HG03469 (cell line): ENCODE measurements at regions not wholly inside any gene's neighbourhood (a gene's known extent, or its start where the extent isn't known, plus 50 kb on each side); places are given as distances from the start of the nearest gene placed in this dataset.

Experiments
- ATAC-seq: cut with Tn5 transposase; IDR thresholded peaks from one replicate; pipeline ENCODE4 v1.9.1; 2021; ENCODE audit warnings: mild to moderate bottlenecking, moderate library complexity, moderate number of reproducible peaks; ENCODE audit not compliant: unreplicated experiment

- no peak for ATAC-seq
Measured at GRCh38 chrY:8390310-8390709, 947.0 kb upstream of the TSPY4 start.

GRCh38 chrY:8393246-8393645 is 944.0 kb upstream of the TSPY4 start:
- no peak for ATAC-seq

GRCh38 chrY:8422906-8423305 is 914.4 kb upstream of the TSPY4 start:
- ATAC-seq, result no peak

- ATAC-seq, result no peak
Measured at GRCh38 chrY:8426433-8426832, 910.8 kb upstream of the TSPY4 start.

GRCh38 chrY:8437510-8437909 is 899.8 kb upstream of the TSPY4 start:
- ATAC-seq, result peak; percentile 69

- ATAC-seq, result no peak
Measured at GRCh38 chrY:8442097-8442496, 895.2 kb upstream of the TSPY4 start.

- no peak for ATAC-seq
Measured at GRCh38 chrY:8452963-8453362, 884.3 kb upstream of the TSPY4 start.

- ATAC-seq, result no peak
Measured at GRCh38 chrY:8466813-8467212, 870.5 kb upstream of the TSPY4 start.

GRCh38 chrY:8470249-8470648 is 867.0 kb upstream of the TSPY4 start:
- ATAC-seq, result no peak

- ATAC-seq, result no peak
Measured at GRCh38 chrY:8479141-8479540, 858.1 kb upstream of the TSPY4 start.

GRCh38 chrY:8488955-8489354 is 848.3 kb upstream of the TSPY4 start:
- no peak for ATAC-seq

GRCh38 chrY:8489880-8490630 is 847.2 kb upstream of the TSPY4 start:
- ATAC-seq, result no peak

GRCh38 chrY:8494396-8494795 is 842.9 kb upstream of the TSPY4 start:
- ATAC-seq, result no peak

- no peak for ATAC-seq
Measured at GRCh38 chrY:8495243-8495642, 842.0 kb upstream of the TSPY4 start.

GRCh38 chrY:8500888-8501287 is 836.4 kb upstream of the TSPY4 start:
- no peak for ATAC-seq

GRCh38 chrY:8533468-8533867 is 803.8 kb upstream of the TSPY4 start:
- ATAC-seq, result no peak

- ATAC-seq, result peak; percentile 98
Measured at GRCh38 chrY:8535704-8536103, 801.6 kb upstream of the TSPY4 start.

GRCh38 chrY:8536277-8536676 is 801.0 kb upstream of the TSPY4 start:
- ATAC-seq, result no peak

- no peak for ATAC-seq
Measured at GRCh38 chrY:8541306-8541705, 796.0 kb upstream of the TSPY4 start.

GRCh38 chrY:8544715-8545114 is 792.5 kb upstream of the TSPY4 start:
- no peak for ATAC-seq

GRCh38 chrY:8547931-8548330 is 789.3 kb upstream of the TSPY4 start:
- no peak for ATAC-seq

- ATAC-seq, result no peak
Measured at GRCh38 chrY:8551323-8551722, 785.9 kb upstream of the TSPY4 start.

- no peak for ATAC-seq
Measured at GRCh38 chrY:8552168-8552805, 785.0 kb upstream of the TSPY4 start.
